ENCODE measurements at regions not wholly inside any gene's neighbourhood (a gene's known extent, or its start where the extent isn't known, plus 50 kb on each side); places are given as distances from the start of the nearest gene placed in this dataset.
"Not testable (repeated sequence)": the region's sequence is repeated elsewhere in the genome, so short reads cannot be mapped to it uniquely, and the experiment has no call there.

GRCh38 chr3:191966556-191966955, 505.6 kb downstream of the PYDC2 start:
- DNase-seq, result no peak

- no peak for DNase-seq
Observed at GRCh38 chr3:191968299-191968698, 507.3 kb downstream of the PYDC2 start.

- DNase-seq, result no peak
Observed at GRCh38 chr3:191972714-191973398, 511.9 kb downstream of the PYDC2 start.

GRCh38 chr3:191973820-191974219, 512.9 kb downstream of the PYDC2 start:
- DNase-seq, result no peak

- DNase-seq, result no peak
Observed at GRCh38 chr3:191975936-191976335, 515.0 kb downstream of the PYDC2 start.

GRCh38 chr3:191980443-191980842, 519.5 kb downstream of the PYDC2 start:
- DNase-seq, result no peak

- DNase-seq, result no peak
Observed at GRCh38 chr3:191982481-191982880, 521.5 kb downstream of the PYDC2 start.

- DNase-seq, result no peak
Observed at GRCh38 chr3:191985691-191986090, 524.7 kb downstream of the PYDC2 start.

GRCh38 chr3:191987831-191988350, 526.9 kb downstream of the PYDC2 start:
- no peak for DNase-seq

GRCh38 chr3:191993952-191994351, 533.0 kb downstream of the PYDC2 start:
- not testable (repeated sequence) for DNase-seq

GRCh38 chr3:191997093-191997492, 536.1 kb downstream of the PYDC2 start:
- DNase-seq, result no peak

GRCh38 chr3:191997579-191998268, 536.8 kb downstream of the PYDC2 start:
- no peak for DNase-seq

- DNase-seq, result no peak
Observed at GRCh38 chr3:192001218-192001617, 540.3 kb downstream of the PYDC2 start.

- DNase-seq, result no peak
Observed at GRCh38 chr3:192005989-192006388, 545.0 kb downstream of the PYDC2 start.

GRCh38 chr3:192009903-192010302, 548.9 kb downstream of the PYDC2 start:
- DNase-seq, result no peak

GRCh38 chr3:192010490-192010889, 549.5 kb downstream of the PYDC2 start:
- DNase-seq, result no peak

- DNase-seq, result no peak
Observed at GRCh38 chr3:192011137-192011536, 550.2 kb downstream of the PYDC2 start.

- DNase-seq, result no peak
Observed at GRCh38 chr3:192013110-192013509, 552.1 kb downstream of the PYDC2 start.

GRCh38 chr3:192022412-192022811, 561.4 kb downstream of the PYDC2 start:
- DNase-seq, result no peak

- DNase-seq, result no peak
Observed at GRCh38 chr3:192024751-192025150, 563.8 kb downstream of the PYDC2 start.

- no peak for DNase-seq
Observed at GRCh38 chr3:192026661-192027060, 565.7 kb downstream of the PYDC2 start.

- no peak for DNase-seq
Observed at GRCh38 chr3:192031941-192032340, 571.0 kb downstream of the PYDC2 start.

GRCh38 chr3:192033246-192033645, 572.3 kb downstream of the PYDC2 start:
- no peak for DNase-seq

GRCh38 chr3:192038726-192039125, 577.8 kb downstream of the PYDC2 start:
- no peak for DNase-seq
